HG03520 (cell line): ENCODE measurements at regions not wholly inside any gene's neighbourhood (a gene's known extent, or its start where the extent isn't known, plus 50 kb on each side); places are given as distances from the start of the nearest gene placed in this dataset.
"Not testable (repeated sequence)": the region's sequence is repeated elsewhere in the genome, so short reads cannot be mapped to it uniquely, and the experiment has no call there.

Experiments
- ATAC-seq: cut with Tn5 transposase; IDR thresholded peaks from one replicate; pipeline ENCODE4 v1.9.1; 2021; ENCODE audit warnings: mild to moderate bottlenecking, moderate library complexity; ENCODE audit not compliant: unreplicated experiment

- ATAC-seq = no peak
Measured at GRCh38 chr16:22705799-22706198, 108.2 kb upstream of the HS3ST2 start.

DNA sequence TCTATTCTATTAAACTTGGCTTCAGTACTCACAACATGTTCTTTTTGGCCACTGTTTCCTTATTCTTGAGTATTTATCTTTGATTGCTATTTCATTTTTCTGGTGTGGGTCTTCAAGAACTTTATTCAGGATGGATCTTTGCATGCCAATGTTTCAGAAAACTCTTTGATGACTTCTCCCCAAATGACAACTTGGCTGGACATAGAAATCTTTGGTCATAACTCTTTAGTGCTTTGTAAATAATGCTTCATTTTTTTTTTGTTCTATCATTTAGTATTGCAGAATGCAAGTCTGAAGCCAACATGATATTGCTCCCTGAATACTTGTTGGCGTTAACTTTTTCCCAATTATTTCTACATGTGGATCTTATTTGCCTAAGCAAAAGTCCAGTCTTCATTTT is 103.6 kb upstream of the HS3ST2 start:
- no peak for ATAC-seq

GRCh38 chr16:22711847-22712246 is 102.1 kb upstream of the HS3ST2 start:
- ATAC-seq = no peak

- no peak for ATAC-seq
Measured at GRCh38 chr16:22712471-22712870, 101.5 kb upstream of the HS3ST2 start.

DNA sequence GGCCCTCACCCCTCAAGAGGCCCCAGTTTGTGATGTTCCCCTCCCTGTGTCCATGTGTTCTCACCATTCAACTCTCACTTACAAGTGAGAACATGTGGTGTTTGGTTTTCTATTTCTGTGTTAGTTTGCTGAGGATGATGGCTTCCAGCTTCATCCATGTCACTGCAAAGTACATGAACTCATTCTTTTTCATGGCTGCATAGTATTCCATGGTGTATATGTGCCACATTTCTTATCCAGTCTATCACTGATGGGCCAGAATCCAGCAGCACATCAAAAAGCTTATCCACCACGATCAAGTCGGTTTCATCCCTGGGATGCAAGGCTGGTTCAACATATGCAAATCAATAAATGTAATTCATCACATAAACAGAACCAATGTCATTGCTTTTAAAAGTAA is 95.4 kb upstream of the HS3ST2 start:
- ATAC-seq = not testable (repeated sequence)

DNA sequence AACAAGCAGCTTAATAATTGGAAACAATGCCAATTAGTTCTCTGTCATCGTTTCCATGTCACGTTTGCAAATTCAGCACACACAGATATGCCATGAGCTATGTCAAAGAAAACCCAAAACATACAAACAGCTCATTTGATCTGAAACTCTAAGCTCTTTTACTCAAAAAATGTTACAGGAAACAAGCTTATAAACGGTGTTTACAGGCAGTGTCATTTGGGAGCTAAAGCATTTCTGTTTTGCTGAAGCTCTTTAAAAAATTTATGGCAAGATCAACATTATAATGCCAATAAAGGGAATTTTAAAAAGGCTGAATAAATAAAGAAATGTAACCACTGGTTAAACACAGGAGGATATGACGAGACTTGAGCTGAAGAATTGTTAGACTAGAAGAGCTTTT is 94.0 kb upstream of the HS3ST2 start:
- no peak for ATAC-seq

GRCh38 chr16:22721511-22722100 is 92.4 kb upstream of the HS3ST2 start:
- no peak for ATAC-seq

GRCh38 chr16:22722551-22723541 is 91.1 kb upstream of the HS3ST2 start:
- ATAC-seq = not testable (repeated sequence)

GRCh38 chr16:22726868-22727267 is 87.1 kb upstream of the HS3ST2 start:
- no peak for ATAC-seq

DNA sequence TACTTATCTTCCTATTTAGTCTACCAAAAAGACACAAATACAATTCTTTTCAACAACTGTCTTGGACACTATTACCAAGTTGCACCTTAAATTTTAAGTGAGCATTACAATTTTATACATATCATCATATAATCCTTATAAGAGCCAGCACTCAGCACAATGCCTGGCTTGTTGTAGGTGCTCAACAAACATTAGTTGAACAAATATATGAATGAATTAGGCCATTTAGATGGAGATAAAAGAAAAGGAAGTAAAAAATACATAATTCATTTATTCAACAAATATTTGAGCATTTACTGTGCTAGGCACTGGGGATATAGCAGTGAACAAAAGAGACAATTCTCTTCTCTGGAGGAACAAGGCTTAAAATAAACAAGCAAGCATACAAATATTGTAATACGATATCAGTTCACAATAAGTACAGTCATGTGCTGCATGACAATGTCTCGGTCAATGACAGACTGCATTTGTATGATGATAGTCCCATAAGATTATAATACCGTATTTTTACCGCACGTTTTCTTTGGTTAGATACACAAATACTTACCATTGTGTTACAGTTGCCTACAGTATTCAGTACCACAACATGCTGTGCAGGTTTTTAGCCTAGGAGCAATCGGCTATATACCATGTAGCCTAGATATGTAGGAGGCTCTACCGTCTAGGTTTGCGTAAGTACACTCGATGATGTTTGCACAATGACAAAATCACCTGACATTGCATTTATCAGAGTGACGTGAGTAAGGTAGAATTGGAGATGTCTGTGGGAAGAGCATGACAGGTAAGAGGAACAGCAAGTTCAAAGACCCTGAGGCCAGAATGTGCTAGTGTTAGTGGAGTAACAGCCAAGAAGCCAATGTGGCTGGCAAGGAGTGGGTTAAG is 86.4 kb upstream of the HS3ST2 start:
- ATAC-seq = no peak

GRCh38 chr16:22728167-22728836 is 85.7 kb upstream of the HS3ST2 start:
- ATAC-seq = no peak

- ATAC-seq = no peak
Measured at GRCh38 chr16:22732400-22732799, 81.6 kb upstream of the HS3ST2 start.

- no peak for ATAC-seq
Measured at GRCh38 chr16:22732959-22733358, 81.0 kb upstream of the HS3ST2 start.

DNA sequence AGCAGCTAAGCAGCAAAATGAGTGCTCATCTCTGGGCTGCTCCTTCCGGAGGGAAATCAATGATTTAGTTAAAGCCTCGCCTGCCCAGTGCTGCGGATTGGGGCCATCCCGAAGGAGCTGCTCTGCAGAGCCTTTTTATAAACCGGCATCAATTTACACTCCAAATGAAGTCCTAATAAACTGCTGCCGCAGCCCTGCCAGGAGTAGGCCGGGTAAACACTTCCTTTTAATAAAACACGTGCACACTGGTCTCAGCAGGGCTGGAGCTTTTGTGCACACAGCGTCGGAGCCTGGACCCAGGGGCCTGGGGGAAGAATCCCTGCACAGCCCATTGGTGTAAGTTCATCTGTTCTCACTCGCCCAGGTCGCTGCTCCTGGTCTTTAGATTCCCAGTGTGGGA is 79.6 kb upstream of the HS3ST2 start:
- no peak for ATAC-seq

- ATAC-seq = no peak
Measured at GRCh38 chr16:22736791-22737190, 77.2 kb upstream of the HS3ST2 start.

- no peak for ATAC-seq
Measured at GRCh38 chr16:22739077-22739476, 74.9 kb upstream of the HS3ST2 start.

DNA sequence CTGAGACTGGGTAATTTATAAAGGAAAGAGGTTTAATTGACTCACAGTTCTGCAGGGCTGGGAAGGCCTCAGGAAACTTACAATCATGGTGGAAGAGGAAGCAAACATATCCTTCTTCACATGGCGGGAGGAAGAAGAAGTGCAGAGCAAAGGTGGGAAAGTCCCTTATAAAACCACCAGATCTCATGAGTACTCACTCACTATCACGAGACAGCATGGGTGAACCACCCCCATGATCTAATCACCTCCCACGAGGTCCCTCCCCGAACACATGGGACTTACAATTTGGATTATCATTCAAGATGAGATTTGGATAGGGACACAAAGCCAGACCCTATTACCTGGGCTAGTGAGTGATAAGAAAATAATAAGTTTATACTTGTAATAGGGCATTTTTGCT is 70.6 kb upstream of the HS3ST2 start:
- no peak for ATAC-seq

DNA sequence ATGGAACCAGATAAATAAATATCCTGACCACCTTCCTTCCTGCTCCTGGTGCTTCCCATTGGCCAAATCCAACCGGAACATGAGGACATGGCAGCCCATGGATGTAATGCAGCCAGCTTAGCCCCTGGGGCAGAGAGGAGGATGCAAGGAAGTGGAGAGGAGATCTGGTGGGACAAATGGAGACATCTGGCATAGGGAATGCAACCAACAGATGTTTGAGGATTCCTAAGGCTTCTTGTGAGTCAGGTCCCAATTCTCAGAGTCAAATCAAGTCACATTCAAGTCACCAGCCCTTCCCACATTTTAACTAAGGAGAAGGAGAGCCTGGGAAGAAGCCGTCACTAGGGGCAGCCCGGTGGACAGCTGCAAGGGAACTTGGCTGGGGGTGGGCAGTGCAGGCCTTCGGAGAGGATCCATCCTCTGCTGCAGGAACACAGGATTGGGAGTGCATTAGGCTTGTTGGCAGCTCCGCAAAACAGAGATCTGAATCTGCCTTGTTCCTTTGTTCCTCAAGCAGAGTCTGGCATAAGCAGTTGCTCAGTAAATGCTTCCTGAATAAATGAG is 62.8 kb upstream of the HS3ST2 start:
- no peak for ATAC-seq

DNA sequence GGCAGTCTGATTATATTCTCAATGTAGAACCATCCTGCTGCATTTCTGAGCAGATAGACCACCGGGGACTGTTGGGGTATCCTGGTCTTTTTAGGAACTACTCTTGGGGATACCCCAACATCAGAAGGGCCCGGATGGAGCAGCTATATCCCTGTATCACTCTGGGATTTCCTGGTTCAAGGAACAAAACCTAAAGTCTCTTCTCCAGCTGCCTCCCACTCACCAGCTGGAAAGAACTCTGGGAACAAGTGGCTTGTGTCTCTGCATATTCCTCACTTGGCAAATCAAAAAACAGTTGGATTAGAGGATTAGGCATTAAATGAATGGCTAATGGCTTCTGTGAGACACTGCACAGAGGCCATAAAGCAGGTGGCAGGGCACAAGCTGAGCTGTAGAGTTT is 62.3 kb upstream of the HS3ST2 start:
- ATAC-seq = no peak

GRCh38 chr16:22753451-22753850 is 60.5 kb upstream of the HS3ST2 start:
- no peak for ATAC-seq
